ENCODE measurements at regions not wholly inside any gene's neighbourhood (a gene's known extent, or its start where the extent isn't known, plus 50 kb on each side); places are given as distances from the start of the nearest gene placed in this dataset.

- no peak for TF ChIP-seq CTCF (IDR thresholded peaks at IDR 0.05)
- TF ChIP-seq POLR2A (IDR thresholded peaks at IDR 0.05), result no peak
- TF ChIP-seq EP300 (IDR thresholded peaks at IDR 0.05), result no peak
Measured at GRCh38 chr10:44647473-44647872, 262.6 kb upstream of the CXCL12 start.
